Choroid plexus epithelial cell (primary cell): ENCODE measurements at regions not wholly inside any gene's neighbourhood (a gene's known extent, or its start where the extent isn't known, plus 50 kb on each side); places are given as distances from the start of the nearest gene placed in this dataset.

Experiments used
- DNase-seq: peaks from one replicate; pipeline ENCODE4 v3.0.0-alpha.2; 2010; ENCODE audit warnings: low read depth
- H3K4me3 ChIP-seq: 2 replicates; pipeline ENCODE4 v1.5.1; 2011; ENCODE audit warnings: low read depth, mild to moderate bottlenecking, control low read depth, low read length, moderate library complexity
- TF ChIP-seq, protein P1 (sequence below): conservative IDR thresholded peaks from 2 replicates; pipeline ENCODE4 v1.5.1; 2011; ENCODE audit warnings: low read depth, mild to moderate bottlenecking, control low read depth, inconsistent platforms, low read length, moderate library complexity

DNA sequence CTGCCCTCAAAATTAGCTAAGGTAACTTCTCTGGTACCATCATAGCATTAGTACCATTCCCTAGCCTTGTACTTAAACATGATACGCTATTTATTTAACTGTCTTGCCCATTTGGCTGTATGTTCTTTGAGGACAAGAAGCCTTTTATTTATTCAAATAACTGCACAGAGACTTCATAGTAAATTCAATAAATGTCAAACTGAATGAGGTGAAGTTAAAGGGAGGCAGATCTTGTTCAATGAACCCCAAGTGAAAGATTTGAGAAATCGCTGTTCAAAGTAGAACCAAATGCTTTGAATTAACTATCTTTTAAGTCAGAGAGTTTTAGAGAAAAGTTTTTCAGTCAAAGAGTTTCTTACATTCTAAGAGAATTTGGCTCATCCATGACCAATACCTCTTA, 203.6 kb downstream of the GXYLT1 start:
- TF ChIP-seq, protein P1, sequence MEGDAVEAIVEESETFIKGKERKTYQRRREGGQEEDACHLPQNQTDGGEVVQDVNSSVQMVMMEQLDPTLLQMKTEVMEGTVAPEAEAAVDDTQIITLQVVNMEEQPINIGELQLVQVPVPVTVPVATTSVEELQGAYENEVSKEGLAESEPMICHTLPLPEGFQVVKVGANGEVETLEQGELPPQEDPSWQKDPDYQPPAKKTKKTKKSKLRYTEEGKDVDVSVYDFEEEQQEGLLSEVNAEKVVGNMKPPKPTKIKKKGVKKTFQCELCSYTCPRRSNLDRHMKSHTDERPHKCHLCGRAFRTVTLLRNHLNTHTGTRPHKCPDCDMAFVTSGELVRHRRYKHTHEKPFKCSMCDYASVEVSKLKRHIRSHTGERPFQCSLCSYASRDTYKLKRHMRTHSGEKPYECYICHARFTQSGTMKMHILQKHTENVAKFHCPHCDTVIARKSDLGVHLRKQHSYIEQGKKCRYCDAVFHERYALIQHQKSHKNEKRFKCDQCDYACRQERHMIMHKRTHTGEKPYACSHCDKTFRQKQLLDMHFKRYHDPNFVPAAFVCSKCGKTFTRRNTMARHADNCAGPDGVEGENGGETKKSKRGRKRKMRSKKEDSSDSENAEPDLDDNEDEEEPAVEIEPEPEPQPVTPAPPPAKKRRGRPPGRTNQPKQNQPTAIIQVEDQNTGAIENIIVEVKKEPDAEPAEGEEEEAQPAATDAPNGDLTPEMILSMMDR, result no peak
- DNase-seq, result no peak
- no peak overlapping the region for H3K4me3 ChIP-seq

DNA sequence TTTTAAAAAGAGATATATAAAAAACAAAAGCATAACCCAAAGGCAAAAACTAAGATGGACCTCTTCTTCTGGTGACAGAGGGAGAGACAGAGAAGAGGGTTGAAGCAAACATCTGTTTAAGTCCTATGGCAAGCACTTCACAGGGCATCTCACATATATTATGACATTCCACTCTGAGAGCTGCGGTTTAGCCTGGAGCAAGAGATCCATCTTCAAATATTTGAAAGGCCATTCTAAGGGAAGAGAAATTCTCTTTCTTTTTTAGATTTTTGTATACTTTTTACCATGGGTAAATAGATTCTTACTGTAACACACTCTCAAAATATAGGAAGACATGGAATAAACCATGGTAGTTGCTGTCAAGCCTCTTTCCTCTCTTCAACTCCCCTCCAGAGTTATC, 204.1 kb downstream of the GXYLT1 start:
- H3K4me3 ChIP-seq, result no peak overlapping the region
- DNase-seq, result no peak
- TF ChIP-seq, protein P1, result no peak

DNA sequence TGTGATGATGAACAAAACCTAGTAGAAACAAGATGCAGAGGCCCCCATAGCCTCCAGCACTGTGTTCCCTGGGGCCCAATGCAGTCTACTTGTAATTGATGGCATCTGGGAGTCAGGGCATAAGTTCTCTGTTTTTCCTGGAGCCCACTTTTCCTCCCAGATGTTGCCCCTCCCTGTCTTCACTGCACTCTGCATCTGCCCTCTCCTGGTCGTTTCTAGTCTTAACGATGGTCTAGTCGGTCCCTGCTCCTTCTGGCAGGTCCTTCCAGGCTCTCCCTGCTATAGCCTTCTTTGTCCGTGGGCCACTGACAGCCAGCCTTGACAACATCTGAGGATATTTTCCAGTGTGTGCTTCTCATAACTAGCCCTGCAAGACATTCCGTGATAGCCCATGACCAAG, 208.3 kb downstream of the GXYLT1 start:
- DNase-seq, result no peak
- H3K4me3 ChIP-seq, result no peak overlapping the region
- TF ChIP-seq, protein P1, result no peak

DNA sequence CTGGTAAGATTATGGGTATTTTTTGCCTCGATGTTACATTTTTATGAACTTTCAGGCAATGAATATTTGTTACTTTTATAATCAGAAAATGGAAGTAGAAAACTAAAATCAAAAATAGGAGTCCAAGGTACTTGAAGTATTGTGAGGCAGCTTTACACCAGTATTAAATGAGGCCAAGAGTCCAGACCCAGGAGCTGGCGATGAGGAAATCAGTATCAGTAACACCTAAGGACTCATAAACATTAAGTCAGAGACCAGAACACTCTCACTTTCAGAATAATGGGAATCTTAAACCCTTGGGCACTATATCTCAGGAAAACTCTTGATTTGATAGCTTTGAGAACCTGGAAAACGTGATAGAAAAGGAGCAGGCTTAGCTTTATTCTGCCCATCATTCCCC, 208.8 kb downstream of the GXYLT1 start:
- DNase-seq, result no peak
- TF ChIP-seq, protein P1, result no peak
- H3K4me3 ChIP-seq, result no peak overlapping the region

GRCh38 chr12:41932470-41932991, 212.1 kb downstream of the GXYLT1 start:
- H3K4me3 ChIP-seq, result peak overlapping the region; percentile 55
- peak; percentile 18 for DNase-seq
- TF ChIP-seq, protein P1, result no peak

GRCh38 chr12:41930866-41931437, 213.7 kb downstream of the GXYLT1 start:
- no peak for DNase-seq
- no peak overlapping the region for H3K4me3 ChIP-seq
- TF ChIP-seq, protein P1, result no peak

DNA sequence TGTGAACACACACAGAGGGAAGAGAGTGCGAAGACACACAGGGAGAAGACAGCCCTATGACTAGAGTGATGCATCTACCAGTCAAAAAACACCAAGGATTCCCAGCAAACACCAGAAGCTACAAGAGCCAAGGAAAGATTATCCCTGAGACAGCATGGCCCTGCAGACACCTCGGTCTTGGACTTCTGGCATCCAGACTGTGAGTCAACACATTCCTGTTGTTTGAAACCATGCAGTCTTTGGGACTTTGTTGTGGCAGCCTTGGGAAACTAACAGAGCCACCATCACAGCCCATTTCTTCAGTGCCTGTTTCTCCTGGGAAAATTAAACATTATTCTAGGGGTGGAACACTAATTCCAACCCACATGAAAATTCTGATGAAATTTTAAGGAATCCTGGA, 220.6 kb downstream of the GXYLT1 start:
- no peak for DNase-seq
- no peak overlapping the region for H3K4me3 ChIP-seq
- TF ChIP-seq, protein P1, result no peak
